ENCODE measurements at regions not wholly inside any gene's neighbourhood (a gene's known extent, or its start where the extent isn't known, plus 50 kb on each side); places are given as distances from the start of the nearest gene placed in this dataset.

DNA sequence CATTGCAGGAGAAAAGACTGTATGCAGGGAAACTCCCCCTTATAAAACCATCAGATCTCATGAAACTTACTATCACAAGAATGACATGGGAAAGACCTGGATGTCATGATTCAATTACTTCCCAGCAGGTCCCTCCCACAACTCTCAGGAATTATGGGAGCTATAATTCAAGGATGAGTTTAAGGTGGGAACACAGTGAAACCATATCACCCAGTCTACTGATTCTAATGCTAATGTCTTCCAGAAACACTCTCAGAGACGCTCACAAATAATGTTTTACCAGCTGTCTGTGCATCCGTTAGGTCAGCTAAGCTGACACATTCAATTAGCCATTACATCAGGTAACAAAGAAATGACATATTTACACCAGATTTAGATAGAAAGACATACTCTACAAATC, 637.9 kb downstream of the NLGN4Y start:
- no peak for ATAC-seq
- H3K4me1 Mint-ChIP-seq: no peaks in the 10 kb centered on the region
- no peak overlapping the region for H3K4me3 Mint-ChIP-seq
- no peaks in the 10 kb centered on the region for H3K9me3 Mint-ChIP-seq
- no peak overlapping the region for H3K27ac Mint-ChIP-seq
- no peaks in the 10 kb centered on the region for H3K36me3 Mint-ChIP-seq
- H3K27me3 Mint-ChIP-seq: no peaks in the 10 kb centered on the region

DNA sequence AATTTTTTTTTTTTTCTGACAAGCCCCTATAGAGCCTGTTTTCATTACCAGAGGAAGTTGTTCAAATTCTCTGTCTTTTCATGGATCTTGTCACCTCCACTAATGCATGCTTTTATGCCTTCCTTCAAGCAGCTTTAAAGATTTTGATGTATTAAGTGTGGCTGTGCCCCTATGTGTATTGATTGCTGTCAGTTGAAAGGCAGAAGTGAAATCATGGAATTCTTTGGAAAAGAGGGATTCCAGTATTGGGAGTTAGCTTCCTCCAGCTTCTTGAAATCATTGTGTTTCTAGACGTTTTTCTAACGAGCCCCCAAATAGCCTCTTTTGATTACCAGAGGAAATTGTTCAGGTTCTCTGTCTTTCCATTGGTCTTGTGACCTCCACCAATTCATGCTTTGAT, 655.6 kb downstream of the NLGN4Y start:
- no peak for ATAC-seq

DNA sequence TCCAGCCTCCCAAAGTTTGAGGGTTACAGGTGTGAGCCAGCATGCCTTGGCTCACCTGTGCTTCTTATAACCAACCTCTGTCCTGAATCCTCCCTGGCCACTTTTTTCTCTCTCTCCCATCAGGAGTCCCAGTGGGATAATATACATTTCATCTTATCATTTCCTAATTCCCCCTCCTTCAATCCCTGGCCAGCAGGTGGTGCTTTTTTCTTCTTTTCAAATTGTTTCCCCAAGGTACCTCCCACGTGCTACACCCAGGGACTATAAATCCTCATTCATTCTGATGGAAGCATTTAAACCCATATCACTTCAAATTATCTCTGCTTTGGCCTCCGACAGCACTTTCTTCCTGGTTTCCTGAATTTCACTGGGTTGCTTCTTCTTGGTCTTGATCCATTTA, 704.7 kb downstream of the NLGN4Y start:
- no peaks in the 10 kb centered on the region for H3K4me1 Mint-ChIP-seq
- no peak overlapping the region for H3K27ac Mint-ChIP-seq
- no peak for ATAC-seq
- H3K9me3 Mint-ChIP-seq: no peaks in the 10 kb centered on the region
- no peaks in the 10 kb centered on the region for H3K27me3 Mint-ChIP-seq
- no peaks in the 10 kb centered on the region for H3K36me3 Mint-ChIP-seq
- H3K4me3 Mint-ChIP-seq: no peak overlapping the region

More for the DNA sequence above, 655.6 kb downstream of the NLGN4Y start:
- Mint-ChIP-seq H3K27me3 (peaks cover 10% of the 10 kb centered on the region), H3K27ac (no peak overlapping the region), H3K36me3 (no peaks in the 10 kb centered on the region), H3K4me1 (no peaks in the 10 kb centered on the region), H3K9me3 (no peaks in the 10 kb centered on the region), H3K4me3 (no peak overlapping the region)

DNA sequence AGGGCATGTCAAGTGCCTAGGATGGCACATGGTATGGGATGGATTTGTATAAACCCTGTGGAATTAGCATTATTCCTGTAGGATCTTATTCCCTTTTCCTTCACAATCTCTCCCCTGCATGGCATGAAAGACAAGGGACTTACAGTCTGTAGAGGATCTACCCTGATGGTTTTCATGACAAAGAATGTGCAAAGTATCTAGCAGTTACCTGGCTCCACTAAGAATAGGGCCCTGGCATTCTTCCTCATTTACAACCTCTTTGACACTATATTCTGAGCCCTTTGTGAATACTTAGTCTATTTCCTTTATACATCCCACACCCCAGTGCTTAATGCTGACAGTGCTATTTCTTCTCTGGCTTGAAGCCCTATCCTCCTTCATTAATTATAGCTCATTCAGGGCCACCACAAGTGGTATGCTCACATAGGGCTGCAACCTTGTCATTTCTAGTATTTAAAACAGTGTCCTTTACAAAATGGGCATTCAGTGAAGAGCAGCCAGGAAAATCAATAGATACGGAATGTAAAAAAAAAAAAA, 715.3 kb downstream of the NLGN4Y start:
- H3K27me3 Mint-ChIP-seq: no peaks in the 10 kb centered on the region
- no peak overlapping the region for H3K4me3 Mint-ChIP-seq
- H3K9me3 Mint-ChIP-seq: no peaks in the 10 kb centered on the region
- H3K4me1 Mint-ChIP-seq: no peaks in the 10 kb centered on the region
- no peak overlapping the region for H3K27ac Mint-ChIP-seq
- ATAC-seq: no peak
- H3K36me3 Mint-ChIP-seq: no peaks in the 10 kb centered on the region

DNA sequence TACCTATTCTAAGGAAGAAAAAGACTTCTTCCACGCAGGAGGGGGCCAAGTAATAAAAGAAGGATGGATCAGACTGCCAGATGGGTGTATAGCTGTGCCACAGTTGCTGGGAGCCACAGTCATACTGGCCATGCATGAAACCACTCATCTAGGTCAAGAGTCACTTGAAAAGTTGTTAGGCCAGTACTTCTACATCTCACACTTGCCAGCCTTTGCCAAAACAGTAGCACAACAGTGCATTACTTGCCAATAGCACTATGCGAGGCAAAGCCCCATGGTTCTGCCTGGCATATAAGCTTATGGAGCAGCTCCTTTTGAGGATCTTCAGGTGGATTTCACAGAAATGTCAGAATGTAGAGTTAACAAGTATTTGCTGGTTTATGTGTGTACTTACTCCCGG, 735.0 kb downstream of the NLGN4Y start:
- Mint-ChIP-seq H3K27me3 (no peaks in the 10 kb centered on the region), H3K9me3 (no peaks in the 10 kb centered on the region), H3K36me3 (no peaks in the 10 kb centered on the region), H3K4me3 (no peak overlapping the region), H3K27ac (no peak overlapping the region), H3K4me1 (no peaks in the 10 kb centered on the region)
- ATAC-seq: no peak

DNA sequence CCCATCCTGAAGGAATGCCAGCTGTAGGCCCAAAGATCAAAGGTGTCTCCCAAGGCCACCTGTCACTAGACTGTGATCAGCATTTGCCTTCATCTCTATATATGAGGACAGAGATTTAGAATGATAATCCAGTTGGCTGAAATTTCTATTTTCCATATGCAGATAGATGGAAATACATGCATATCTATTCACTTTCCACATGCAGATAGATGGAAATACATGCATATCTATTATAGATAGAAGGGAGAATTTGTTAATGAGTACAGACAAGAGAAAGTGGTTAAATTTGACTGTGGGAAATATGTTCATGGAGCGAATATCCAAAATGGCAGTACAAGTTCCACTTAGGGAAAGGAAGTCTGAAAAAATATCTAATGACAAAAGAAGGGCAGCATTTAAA, 762.2 kb downstream of the NLGN4Y start:
- Mint-ChIP-seq H3K4me1 (no peaks in the 10 kb centered on the region), H3K4me3 (no peak overlapping the region), H3K36me3 (no peaks in the 10 kb centered on the region), H3K27ac (no peak overlapping the region), H3K9me3 (no peaks in the 10 kb centered on the region), H3K27me3 (no peaks in the 10 kb centered on the region)
- no peak for ATAC-seq

DNA sequence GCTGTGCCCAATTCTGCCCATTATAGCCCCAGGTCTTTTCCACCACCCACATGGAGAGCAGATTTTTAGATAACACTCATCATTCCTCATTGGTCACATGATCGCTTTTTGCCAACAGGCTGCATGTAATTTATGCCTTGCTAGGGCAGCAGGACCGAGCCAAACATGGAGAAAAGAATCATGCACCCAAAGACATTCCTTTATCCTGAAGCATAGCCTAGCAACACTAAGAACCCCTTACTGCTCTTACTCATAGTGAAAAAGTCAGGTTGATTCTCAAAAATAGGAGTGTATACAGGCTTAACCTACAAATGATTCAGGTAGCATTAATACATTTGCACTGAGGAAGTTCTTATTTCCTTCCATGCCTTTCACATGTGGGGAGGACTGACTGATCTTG, 765.5 kb downstream of the NLGN4Y start:
- Mint-ChIP-seq H3K4me1 (no peaks in the 10 kb centered on the region), H3K4me3 (no peak overlapping the region), H3K27me3 (no peaks in the 10 kb centered on the region), H3K36me3 (no peaks in the 10 kb centered on the region), H3K27ac (no peak overlapping the region), H3K9me3 (peaks cover 5% of the 10 kb centered on the region)
- no peak for ATAC-seq

DNA sequence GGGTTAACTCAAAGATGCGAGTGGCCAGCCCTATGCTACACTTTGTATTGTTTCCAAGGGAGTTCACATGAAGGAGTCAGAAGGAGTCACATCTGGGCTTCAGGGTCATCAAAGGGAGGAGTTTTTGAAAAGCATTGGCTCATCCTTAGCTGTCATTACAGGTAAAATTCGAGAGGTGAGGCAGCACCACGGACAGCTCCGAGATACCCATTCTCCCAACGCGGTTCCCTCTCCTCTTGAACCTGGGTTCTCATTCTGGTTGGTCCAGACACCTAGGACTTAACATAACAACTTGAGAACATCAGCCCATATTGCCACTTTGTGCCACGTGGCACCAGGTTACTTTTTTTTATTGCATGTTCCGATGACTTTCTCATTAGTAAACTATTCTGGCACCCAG, 768.6 kb downstream of the NLGN4Y start:
- Mint-ChIP-seq H3K9me3 (peaks cover 5% of the 10 kb centered on the region), H3K36me3 (no peaks in the 10 kb centered on the region), H3K27me3 (no peaks in the 10 kb centered on the region), H3K27ac (no peak overlapping the region), H3K4me3 (no peak overlapping the region), H3K4me1 (no peaks in the 10 kb centered on the region)
- no peak for ATAC-seq

DNA sequence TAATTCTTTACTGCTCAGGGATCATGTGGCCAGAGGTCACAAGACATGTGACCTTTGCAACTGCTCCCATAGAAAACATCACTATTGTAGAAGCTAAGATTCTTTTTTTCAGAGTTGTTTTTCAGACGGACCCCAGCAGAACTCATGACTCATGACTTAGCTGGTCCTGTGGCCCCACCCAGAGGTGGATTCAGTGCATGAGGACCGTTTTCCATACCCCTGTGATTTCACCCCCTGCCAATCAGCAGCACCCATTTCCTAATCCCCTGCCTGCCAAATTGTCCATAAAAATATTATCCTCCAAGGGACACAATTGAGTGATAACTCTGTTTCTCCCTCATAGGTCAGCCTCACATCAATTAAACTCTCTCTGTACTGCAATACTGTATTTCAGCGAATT, 777.5 kb downstream of the NLGN4Y start:
- Mint-ChIP-seq H3K36me3 (no peaks in the 10 kb centered on the region), H3K27me3 (no peaks in the 10 kb centered on the region), H3K4me1 (no peaks in the 10 kb centered on the region), H3K9me3 (no peaks in the 10 kb centered on the region), H3K4me3 (no peak overlapping the region), H3K27ac (no peak overlapping the region)
- no peak for ATAC-seq

DNA sequence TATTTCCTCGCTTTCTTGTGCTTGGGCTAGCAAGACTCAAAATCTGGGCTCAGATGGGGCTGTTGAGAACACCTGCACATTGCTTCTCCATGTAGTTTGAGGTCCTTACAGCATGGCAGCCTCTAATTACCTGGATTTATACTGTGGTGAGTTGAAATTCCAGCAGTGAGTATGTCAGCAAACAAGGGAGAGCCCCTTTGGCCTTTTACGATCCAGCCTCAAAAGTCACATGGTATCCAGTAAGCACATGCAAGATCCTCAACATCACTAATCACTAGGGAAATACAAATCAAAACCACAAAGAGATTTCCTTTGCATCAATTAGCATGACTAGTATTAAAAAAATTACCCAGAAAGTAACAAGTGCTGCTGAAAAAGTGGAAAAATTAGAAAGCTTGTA, 787.8 kb downstream of the NLGN4Y start:
- Mint-ChIP-seq H3K4me3 (no peak overlapping the region), H3K36me3 (no peaks in the 10 kb centered on the region), H3K27me3 (no peaks in the 10 kb centered on the region), H3K4me1 (no peaks in the 10 kb centered on the region), H3K9me3 (peaks cover 4% of the 10 kb centered on the region), H3K27ac (no peak overlapping the region)
- ATAC-seq: no peak

DNA sequence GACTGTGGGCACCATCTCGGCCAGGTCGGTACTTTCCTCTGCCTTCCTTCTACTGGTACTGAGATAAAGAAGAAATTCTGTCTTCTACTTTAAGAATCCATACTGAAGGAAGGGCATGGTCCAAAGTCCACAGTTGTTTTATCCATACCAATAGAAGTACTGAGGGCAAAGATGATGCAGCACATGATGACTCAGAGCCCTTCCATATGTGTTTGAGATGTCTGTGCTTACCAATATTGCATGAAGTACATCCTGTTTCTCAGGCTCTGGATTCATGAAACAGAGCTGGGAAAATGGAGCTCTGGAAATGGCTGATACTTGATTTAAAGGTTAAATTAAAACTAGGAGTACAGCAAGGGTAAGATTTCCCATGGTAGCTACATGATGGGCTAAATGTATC, 799.9 kb downstream of the NLGN4Y start:
- no peak for ATAC-seq

DNA sequence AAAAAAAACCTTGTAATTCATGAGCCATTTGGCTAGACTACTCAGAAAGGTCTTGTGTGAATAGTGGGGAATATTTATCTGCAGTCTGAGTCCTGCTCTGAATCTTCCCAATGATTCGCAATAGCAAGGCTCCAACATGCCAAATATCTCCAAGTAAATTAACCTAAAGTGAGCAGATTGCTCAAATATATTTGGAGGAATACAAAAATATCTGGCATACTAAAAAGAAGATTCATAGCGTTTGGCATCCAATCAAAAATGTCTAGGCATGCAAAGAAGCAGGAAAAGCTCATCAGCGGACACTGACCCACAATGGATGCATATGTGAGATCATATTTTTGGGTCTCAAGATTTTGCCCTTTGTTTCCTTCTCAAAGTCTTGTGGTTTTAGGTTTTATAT, 800.9 kb downstream of the NLGN4Y start:
- Mint-ChIP-seq H3K4me3 (no peak overlapping the region), H3K36me3 (no peaks in the 10 kb centered on the region), H3K4me1 (peaks cover 8% of the 10 kb centered on the region), H3K27ac (no peak overlapping the region), H3K27me3 (peaks cover 10% of the 10 kb centered on the region), H3K9me3 (no peaks in the 10 kb centered on the region)
- ATAC-seq: no peak

More for the DNA sequence above, 799.9 kb downstream of the NLGN4Y start:
- Mint-ChIP-seq H3K9me3 (no peaks in the 10 kb centered on the region), H3K4me1 (peaks cover 8% of the 10 kb centered on the region), H3K4me3 (no peak overlapping the region), H3K27me3 (peaks cover 11% of the 10 kb centered on the region), H3K27ac (no peak overlapping the region), H3K36me3 (no peaks in the 10 kb centered on the region)

DNA sequence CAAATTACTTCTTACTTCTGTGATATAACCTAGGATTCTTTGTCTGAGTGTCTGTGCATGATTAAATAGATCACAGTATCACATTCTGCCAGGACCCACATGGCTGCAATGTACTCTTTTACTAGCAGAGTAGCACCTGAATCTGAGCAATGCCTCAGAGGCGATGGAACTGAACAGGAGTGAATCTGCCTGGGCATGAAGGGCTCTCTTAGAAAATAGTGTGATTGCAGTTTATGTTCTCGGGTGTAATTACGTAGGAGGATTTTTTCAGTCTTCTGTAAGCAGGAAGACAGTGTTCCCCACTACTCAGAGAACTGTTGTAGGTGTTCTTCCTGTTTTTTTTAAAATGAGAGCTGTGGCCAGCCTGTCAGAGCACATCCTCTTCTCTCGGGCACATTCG, 802.3 kb downstream of the NLGN4Y start:
- Mint-ChIP-seq H3K27me3 (no peaks in the 10 kb centered on the region), H3K4me3 (no peak overlapping the region)
- no peak for ATAC-seq

DNA sequence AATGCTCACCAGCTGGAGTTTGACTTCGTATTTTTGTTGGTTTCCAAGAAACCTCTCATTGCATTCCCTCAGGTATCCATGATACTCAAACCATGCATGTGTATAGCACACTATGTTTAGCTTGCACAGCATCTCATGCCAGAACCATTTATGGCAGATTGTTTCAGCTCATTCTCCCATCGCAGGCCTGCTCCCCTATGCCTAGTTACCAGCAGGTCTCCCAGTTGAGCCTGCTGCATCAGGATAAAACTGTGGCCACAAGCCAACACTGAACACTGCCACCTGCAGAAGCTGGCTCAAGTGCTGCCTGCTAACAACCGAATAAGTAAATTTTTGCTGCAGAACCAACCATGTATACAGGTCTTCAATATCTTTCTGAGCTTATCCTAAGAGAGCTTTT, 804.5 kb downstream of the NLGN4Y start:
- no peak overlapping the region for H3K27ac Mint-ChIP-seq
- no peaks in the 10 kb centered on the region for H3K27me3 Mint-ChIP-seq
- no peak overlapping the region for H3K4me3 Mint-ChIP-seq
- ATAC-seq: no peak
- H3K36me3 Mint-ChIP-seq: no peaks in the 10 kb centered on the region
- H3K9me3 Mint-ChIP-seq: no peaks in the 10 kb centered on the region
- H3K4me1 Mint-ChIP-seq: peaks cover 8% of the 10 kb centered on the region

More for the DNA sequence above, 802.3 kb downstream of the NLGN4Y start:
- Mint-ChIP-seq H3K36me3 (no peaks in the 10 kb centered on the region), H3K9me3 (no peaks in the 10 kb centered on the region), H3K27ac (no peak overlapping the region), H3K4me1 (peaks cover 8% of the 10 kb centered on the region)

DNA sequence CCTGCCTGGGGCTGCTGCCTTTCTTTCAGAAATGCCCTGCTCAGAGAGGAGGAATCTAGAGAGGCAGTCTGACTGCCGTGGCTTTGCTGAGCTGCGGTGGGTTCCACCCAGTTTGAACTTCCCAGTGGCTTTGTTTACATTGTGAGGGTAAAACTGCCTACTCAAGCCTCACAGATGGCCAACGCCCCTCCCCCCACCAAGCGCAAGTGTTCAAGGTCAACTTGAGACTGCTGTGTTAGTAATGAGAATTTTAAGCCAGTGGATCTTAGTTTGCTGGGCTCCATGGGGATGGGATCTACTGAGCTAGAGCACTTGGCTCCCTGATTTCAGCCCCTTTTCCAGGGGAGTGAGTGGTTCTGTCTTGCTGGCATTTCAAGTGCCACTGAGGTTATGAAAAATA, 819.2 kb downstream of the NLGN4Y start:
- H3K4me3 Mint-ChIP-seq: no peak overlapping the region
- no peaks in the 10 kb centered on the region for H3K9me3 Mint-ChIP-seq
- no peaks in the 10 kb centered on the region for H3K36me3 Mint-ChIP-seq
- ATAC-seq: no peak
- H3K27ac Mint-ChIP-seq: no peak overlapping the region
- H3K4me1 Mint-ChIP-seq: no peaks in the 10 kb centered on the region
- no peaks in the 10 kb centered on the region for H3K27me3 Mint-ChIP-seq

DNA sequence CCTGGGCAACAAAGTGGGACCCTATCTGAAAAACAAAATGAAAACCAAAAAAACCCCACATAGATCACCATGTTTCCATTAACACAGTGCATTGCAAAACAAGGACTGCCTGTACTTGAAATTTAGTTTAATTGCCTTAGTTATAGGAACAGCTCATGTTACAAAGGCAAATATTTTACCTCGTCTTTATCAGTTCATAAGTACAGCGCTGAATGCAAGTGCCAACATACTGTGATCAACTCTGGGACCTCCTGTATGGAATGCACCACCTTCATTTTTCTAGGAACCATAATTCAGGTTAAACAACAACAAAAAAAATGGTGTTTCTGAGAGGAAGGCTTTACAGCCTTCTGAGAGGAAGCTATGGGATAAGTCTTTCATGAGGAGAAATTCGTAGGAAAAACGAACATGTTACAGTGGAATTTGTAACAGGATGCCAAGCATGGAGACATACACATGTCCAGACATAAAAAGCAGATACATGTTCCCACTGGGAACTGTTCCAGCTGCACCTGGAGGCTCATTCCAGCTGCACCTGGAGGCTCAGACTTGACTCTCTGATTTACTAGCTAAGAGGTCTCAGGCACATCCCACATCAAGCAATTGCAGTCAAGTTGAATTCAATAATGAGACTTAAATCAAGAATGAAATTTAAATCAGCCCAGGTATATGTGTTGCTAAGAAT, 821.3 kb downstream of the NLGN4Y start:
- Mint-ChIP-seq H3K36me3 (no peaks in the 10 kb centered on the region), H3K9me3 (no peaks in the 10 kb centered on the region), H3K27me3 (no peaks in the 10 kb centered on the region), H3K4me1 (no peaks in the 10 kb centered on the region), H3K4me3 (no peak overlapping the region), H3K27ac (no peak overlapping the region)
- no peak for ATAC-seq

Data from stimulated activated memory B cell treated with anti-CD40 and anti-IgM and Interleukin-4, amounts not matched to agents 10 μg/mL and 1 μg/mL and 100 μg/mL, for 72 hours (primary cell).